ENCODE measurements at regions not wholly inside any gene's neighbourhood (a gene's known extent, or its start where the extent isn't known, plus 50 kb on each side); places are given as distances from the start of the nearest gene placed in this dataset.
"Not testable (repeated sequence)": the region's sequence is repeated elsewhere in the genome, so short reads cannot be mapped to it uniquely, and the experiment has no call there.

DNA sequence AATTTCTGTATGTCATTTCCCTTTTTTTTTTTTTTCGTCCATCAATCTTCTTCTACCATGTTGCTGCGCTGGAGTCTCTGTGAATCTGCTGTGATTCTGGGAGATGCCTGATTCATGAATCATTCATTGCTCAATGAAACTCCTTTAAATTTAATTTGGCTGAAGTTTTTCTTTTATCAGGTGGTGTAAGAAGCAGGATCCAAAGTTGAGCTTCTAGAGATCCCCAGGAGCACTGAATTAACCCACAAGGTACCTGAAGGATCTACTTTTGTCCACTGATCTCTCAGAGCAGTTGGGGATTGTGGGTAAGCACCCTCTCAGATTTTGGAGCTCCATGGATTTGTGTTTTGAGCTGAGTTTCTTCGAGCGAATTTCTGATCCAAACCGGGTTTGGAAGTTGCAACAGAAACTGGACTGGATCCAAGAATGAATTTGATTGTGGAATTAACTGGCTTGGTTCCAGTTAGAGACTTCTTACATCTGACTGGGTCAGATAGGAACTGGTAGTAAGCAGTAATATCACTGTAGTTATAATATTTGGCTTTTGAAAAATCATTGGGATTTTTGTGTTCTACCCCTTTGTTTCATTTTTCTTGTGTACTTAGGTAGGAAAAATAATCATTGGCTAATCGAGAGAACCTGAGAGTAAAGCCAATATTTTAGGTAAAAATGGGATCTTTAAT is 447.8 kb upstream of the TOM1L1 start:
- H3K79me2 ChIP-seq (ENCODE audit: control insufficient read depth, insufficient read depth, low read length), result no peaks in the 10 kb centered on the region
- no peaks in the 10 kb centered on the region for H3K27me3 ChIP-seq (ENCODE audit: control insufficient read depth, extremely low read depth, insufficient read depth, low read length)
- H3K9ac ChIP-seq (ENCODE audit: control insufficient read depth, extremely low read depth, insufficient read depth, low read length), result no peak overlapping the region
- no peak overlapping the region for H3K27ac ChIP-seq (ENCODE audit: control insufficient read depth, insufficient read depth, low read length)
- DNase-seq (ENCODE audit: low read depth, low spot score), result no peak
- dilution Hi-C loops (cut with MboI; ENCODE audit: extremely low pct_ligation_motif_present, low sequenced_read_pairs), result no loop called here
- H3K9me1 ChIP-seq (ENCODE audit: control insufficient read depth, extremely low read depth, insufficient read depth, low read length), result no peaks in the 10 kb centered on the region
- H3K4me2 ChIP-seq (ENCODE audit: control insufficient read depth, extremely low read depth, insufficient read depth, low read depth, low read length), result no peak overlapping the region
- no peak overlapping the region for H2AFZ ChIP-seq (ENCODE audit: control insufficient read depth, low read length)
- H3K4me1 ChIP-seq (ENCODE audit: control insufficient read depth, extremely low read depth, insufficient read depth, low read length), result no peaks in the 10 kb centered on the region
- no peak for FAIRE-seq
- H3K36me3 ChIP-seq (ENCODE audit: control insufficient read depth in 2 of 2, extremely low read depth in 1 of 2, insufficient read depth in 2 of 2, low read length in 2 of 2), result no peaks in the 10 kb centered on the region
- no peak overlapping the region for H3K4me3 ChIP-seq (ENCODE audit: control insufficient read depth in 2 of 3, extremely low read depth in 1 of 3, insufficient read depth in 2 of 3, low read depth in 1 of 3, low read length in 3 of 3)
- H3K9me3 ChIP-seq (ENCODE audit: control insufficient read depth, low read depth, low read length), result no peaks in the 10 kb centered on the region
- H4K20me1 ChIP-seq (ENCODE audit: control insufficient read depth, extremely low read depth, insufficient read depth, low read length), result no peaks in the 10 kb centered on the region
- TF ChIP-seq, protein P1, sequence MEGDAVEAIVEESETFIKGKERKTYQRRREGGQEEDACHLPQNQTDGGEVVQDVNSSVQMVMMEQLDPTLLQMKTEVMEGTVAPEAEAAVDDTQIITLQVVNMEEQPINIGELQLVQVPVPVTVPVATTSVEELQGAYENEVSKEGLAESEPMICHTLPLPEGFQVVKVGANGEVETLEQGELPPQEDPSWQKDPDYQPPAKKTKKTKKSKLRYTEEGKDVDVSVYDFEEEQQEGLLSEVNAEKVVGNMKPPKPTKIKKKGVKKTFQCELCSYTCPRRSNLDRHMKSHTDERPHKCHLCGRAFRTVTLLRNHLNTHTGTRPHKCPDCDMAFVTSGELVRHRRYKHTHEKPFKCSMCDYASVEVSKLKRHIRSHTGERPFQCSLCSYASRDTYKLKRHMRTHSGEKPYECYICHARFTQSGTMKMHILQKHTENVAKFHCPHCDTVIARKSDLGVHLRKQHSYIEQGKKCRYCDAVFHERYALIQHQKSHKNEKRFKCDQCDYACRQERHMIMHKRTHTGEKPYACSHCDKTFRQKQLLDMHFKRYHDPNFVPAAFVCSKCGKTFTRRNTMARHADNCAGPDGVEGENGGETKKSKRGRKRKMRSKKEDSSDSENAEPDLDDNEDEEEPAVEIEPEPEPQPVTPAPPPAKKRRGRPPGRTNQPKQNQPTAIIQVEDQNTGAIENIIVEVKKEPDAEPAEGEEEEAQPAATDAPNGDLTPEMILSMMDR (optimal IDR thresholded peaks at IDR 0.05 in 1 of 3, IDR thresholded peaks at IDR 0.05 in 1 of 3, conservative IDR thresholded peaks at IDR 0.05 in 1 of 3; ENCODE audit: extremely low read depth in 1 of 3, insufficient read depth in 2 of 3, low read length in 3 of 3), result no peak
- no peak for TF ChIP-seq EZH2 (IDR thresholded peaks at IDR 0.05; ENCODE audit: low read length)

DNA sequence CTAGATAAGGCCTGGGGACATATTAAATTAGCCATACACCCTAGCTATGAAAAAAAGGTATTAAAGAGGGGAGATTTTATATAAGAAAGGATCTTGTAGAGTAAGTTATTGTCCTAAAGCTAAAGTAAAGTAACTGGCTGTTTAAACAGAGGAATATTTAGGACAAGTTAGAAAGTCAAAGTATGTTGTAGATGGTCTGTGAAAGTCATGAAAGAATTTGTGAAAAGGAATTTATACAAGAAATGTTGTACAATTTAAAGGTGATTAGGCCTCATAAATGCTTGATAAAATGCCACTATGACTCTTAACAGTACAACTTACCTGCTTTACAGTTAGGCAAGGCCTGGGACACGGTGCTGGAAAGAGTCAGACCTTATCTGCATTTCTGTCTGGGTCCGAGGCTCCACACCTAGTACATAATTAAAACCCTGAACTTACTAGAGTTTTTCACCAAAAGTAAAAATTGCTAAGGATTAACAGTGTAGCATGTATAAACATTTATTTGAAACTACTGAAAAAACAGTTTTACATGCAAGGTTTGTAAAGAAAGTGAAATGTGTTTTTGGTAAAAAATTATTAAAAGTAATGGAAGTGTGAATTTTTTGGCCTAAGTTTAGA is 445.3 kb upstream of the TOM1L1 start:
- dilution Hi-C loops (cut with MboI; ENCODE audit: extremely low pct_ligation_motif_present, low sequenced_read_pairs), result no loop called here
- H3K9me1 ChIP-seq (ENCODE audit: control insufficient read depth, extremely low read depth, insufficient read depth, low read length), result no peaks in the 10 kb centered on the region
- no peaks in the 10 kb centered on the region for H3K9me3 ChIP-seq (ENCODE audit: control insufficient read depth, low read depth, low read length)
- no peak for FAIRE-seq
- H3K27ac ChIP-seq (ENCODE audit: control insufficient read depth, insufficient read depth, low read length), result no peak overlapping the region
- H3K79me2 ChIP-seq (ENCODE audit: control insufficient read depth, insufficient read depth, low read length), result no peaks in the 10 kb centered on the region
- DNase-seq (ENCODE audit: low read depth, low spot score), result no peak
- H3K4me3 ChIP-seq (ENCODE audit: control insufficient read depth in 2 of 3, extremely low read depth in 1 of 3, insufficient read depth in 2 of 3, low read depth in 1 of 3, low read length in 3 of 3), result no peak overlapping the region
- H3K4me2 ChIP-seq (ENCODE audit: control insufficient read depth, extremely low read depth, insufficient read depth, low read depth, low read length), result no peak overlapping the region
- H3K4me1 ChIP-seq (ENCODE audit: control insufficient read depth, extremely low read depth, insufficient read depth, low read length), result no peaks in the 10 kb centered on the region
- TF ChIP-seq EZH2 (IDR thresholded peaks at IDR 0.05; ENCODE audit: low read length), result no peak
- TF ChIP-seq, protein P1 (optimal IDR thresholded peaks at IDR 0.05 in 1 of 3, IDR thresholded peaks at IDR 0.05 in 1 of 3, conservative IDR thresholded peaks at IDR 0.05 in 1 of 3; ENCODE audit: extremely low read depth in 1 of 3, insufficient read depth in 2 of 3, low read length in 3 of 3), result no peak
- H3K36me3 ChIP-seq (ENCODE audit: control insufficient read depth in 2 of 2, extremely low read depth in 1 of 2, insufficient read depth in 2 of 2, low read length in 2 of 2), result no peaks in the 10 kb centered on the region
- no peaks in the 10 kb centered on the region for H3K27me3 ChIP-seq (ENCODE audit: control insufficient read depth, extremely low read depth, insufficient read depth, low read length)
- no peak overlapping the region for H3K9ac ChIP-seq (ENCODE audit: control insufficient read depth, extremely low read depth, insufficient read depth, low read length)
- no peak overlapping the region for H2AFZ ChIP-seq (ENCODE audit: control insufficient read depth, low read length)
- no peaks in the 10 kb centered on the region for H4K20me1 ChIP-seq (ENCODE audit: control insufficient read depth, extremely low read depth, insufficient read depth, low read length)

DNA sequence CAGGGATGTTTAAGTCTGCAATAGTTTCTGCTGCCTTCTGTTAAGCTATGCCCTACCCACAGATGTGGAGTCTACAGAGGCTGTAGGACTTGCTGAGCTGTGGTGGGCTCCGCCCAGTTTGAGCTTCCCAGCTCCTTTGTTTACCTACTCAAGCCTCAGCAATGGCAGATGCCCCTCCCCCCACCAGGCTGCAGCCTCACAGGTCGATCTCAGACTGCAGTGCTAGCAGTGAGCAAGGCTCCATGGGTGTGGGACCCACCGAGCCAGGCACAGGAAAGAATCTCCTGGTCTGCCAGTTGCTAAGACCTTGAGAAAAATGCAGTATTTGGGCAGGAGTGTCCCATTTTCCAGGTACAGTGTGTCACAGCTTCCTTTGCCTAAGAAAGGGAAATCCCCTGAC is 435.2 kb upstream of the TOM1L1 start:
- H3K79me2 ChIP-seq (ENCODE audit: control insufficient read depth, insufficient read depth, low read length); H3K4me2 ChIP-seq (ENCODE audit: control insufficient read depth, extremely low read depth, insufficient read depth, low read depth, low read length); H3K27me3 ChIP-seq (ENCODE audit: control insufficient read depth, extremely low read depth, insufficient read depth, low read length); FAIRE-seq; H2AFZ ChIP-seq (ENCODE audit: control insufficient read depth, low read length); H4K20me1 ChIP-seq (ENCODE audit: control insufficient read depth, extremely low read depth, insufficient read depth, low read length); H3K9ac ChIP-seq (ENCODE audit: control insufficient read depth, extremely low read depth, insufficient read depth, low read length); H3K9me1 ChIP-seq (ENCODE audit: control insufficient read depth, extremely low read depth, insufficient read depth, low read length); H3K4me3 ChIP-seq (ENCODE audit: control insufficient read depth in 2 of 3, extremely low read depth in 1 of 3, insufficient read depth in 2 of 3, low read depth in 1 of 3, low read length in 3 of 3); H3K36me3 ChIP-seq (ENCODE audit: control insufficient read depth in 2 of 2, extremely low read depth in 1 of 2, insufficient read depth in 2 of 2, low read length in 2 of 2); dilution Hi-C loops (cut with MboI; ENCODE audit: extremely low pct_ligation_motif_present, low sequenced_read_pairs); H3K9me3 ChIP-seq (ENCODE audit: control insufficient read depth, low read depth, low read length); DNase-seq (ENCODE audit: low read depth, low spot score); H3K27ac ChIP-seq (ENCODE audit: control insufficient read depth, insufficient read depth, low read length); H3K4me1 ChIP-seq (ENCODE audit: control insufficient read depth, extremely low read depth, insufficient read depth, low read length): not testable (repeated sequence)
